SU-DHL-6 (cell line): ENCODE measurements at regions not wholly inside any gene's neighbourhood (a gene's known extent, or its start where the extent isn't known, plus 50 kb on each side); places are given as distances from the start of the nearest gene placed in this dataset.

Experiments used
- CTCF ChIP-seq: fragments of 200-600 bp; sonication (generic); IDR thresholded peaks from one replicate; pipeline ENCODE4 v1.5.1; 2017; ENCODE audit warnings: antibody characterized with exemption, mild to moderate bottlenecking, low read length, moderate library complexity; ENCODE audit not compliant: insufficient read depth, poor library complexity, severe bottlenecking
- EZH2phosphoT487 ChIP-seq: fragments of 200-600 bp; sonication (generic), shearing (Covaris generic); conservative IDR thresholded peaks from 2 replicates; pipeline ENCODE4 v1.6.1; 2018; ENCODE audit warnings: mild to moderate bottlenecking, antibody characterized with exemption, low read length, moderate library complexity, mixed read lengths

DNA sequence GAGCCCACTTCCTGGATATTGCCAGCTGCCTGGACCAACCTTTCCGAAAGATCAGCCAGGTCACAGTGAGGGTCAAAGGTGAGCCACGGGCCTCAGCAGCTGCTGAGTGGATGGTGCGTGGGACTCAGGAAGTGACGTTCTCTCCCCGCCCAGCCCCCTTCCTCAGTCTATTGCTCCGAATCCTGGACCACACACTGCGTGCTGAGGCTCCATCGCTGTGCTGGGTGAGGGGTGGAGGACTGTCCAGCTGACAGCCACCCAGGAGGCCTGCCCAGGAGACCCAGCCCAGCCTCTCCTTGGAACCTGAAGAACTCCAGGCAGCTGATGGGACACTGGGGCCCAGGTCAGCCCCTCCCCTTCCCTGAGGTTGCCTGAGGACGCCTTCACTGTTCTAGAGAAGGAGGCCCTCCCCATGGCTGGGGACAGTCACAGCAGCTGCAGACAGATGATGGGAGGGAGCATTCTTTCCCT, 94.4 kb upstream of the CD93 start:
- TF ChIP-seq CTCF (no peak), EZH2phosphoT487 (no peak)
